SH-SY5Y (cell line): ENCODE measurements at regions not wholly inside any gene's neighbourhood (a gene's known extent, or its start where the extent isn't known, plus 50 kb on each side); places are given as distances from the start of the nearest gene placed in this dataset.

Experiments
- GATA2 ChIP-seq: IDR thresholded peaks from 2 replicates; pipeline ENCODE4 v1.6.1; 2011; ENCODE audit warnings: mild to moderate bottlenecking, low read depth, low read length
- GATA3 ChIP-seq: IDR thresholded peaks from 2 replicates; pipeline ENCODE4 v1.6.1; 2011; ENCODE audit warnings: low read depth, mild to moderate bottlenecking, low read length, moderate library complexity

DNA sequence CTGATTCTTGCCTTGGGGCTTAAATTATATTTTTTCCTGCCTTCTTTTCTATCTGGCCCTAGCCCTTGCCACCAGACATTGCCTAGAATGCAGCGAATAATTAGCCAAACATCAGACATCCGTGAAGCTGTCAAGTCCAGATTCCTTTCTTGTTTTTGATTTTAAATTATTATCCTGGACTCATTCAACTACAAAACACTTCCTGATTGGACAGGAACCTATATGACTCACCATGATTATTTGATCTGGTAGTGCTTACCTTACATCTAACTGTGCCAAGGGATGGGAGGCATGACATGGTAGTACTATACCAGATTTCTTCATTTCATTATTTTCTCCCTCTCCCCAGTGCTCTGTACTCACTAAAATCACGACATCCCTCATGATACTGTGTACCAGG is 829.6 kb downstream of the TLR4 start:
- no peak for TF ChIP-seq GATA2
- no peak for TF ChIP-seq GATA3
